ENCODE measurements at regions not wholly inside any gene's neighbourhood (a gene's known extent, or its start where the extent isn't known, plus 50 kb on each side); places are given as distances from the start of the nearest gene placed in this dataset.

DNA sequence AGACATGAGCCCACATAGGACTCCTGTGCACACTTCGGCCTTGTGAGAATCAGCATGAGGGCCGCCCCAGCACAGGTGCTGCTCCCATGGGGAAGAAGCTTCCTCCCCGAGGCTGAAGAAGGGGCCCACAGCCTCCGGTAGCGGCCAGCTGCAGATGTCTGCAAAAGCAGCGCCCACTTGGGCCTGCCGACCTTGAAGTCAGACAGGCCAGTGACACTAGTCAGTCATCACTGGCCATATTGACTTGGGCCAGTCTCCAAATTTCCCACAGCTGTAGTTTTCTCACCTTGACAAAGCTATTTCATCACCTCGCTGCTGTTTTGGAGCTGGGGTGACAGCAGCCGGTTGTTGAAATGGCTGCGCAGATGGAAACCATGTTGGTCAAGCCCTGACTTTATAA is 83.0 kb downstream of the RIPK4 start:
- Mint-ChIP-seq H3K4me1 (ENCODE audit: low read depth) (peaks cover 42% of the 10 kb centered on the region), H3K27me3 (no peaks in the 10 kb centered on the region), H3K9me3 (ENCODE audit: low read depth) (no peaks in the 10 kb centered on the region), H3K27ac (peak overlapping the region; percentile 89), H3K4me3 (ENCODE audit: low read depth) (no peak overlapping the region), H3K36me3 (ENCODE audit: insufficient read depth) (no peaks in the 10 kb centered on the region)
- no peak for DNase-seq (ENCODE audit: low spot score, unreplicated experiment)
- TF ChIP-seq, protein P1, sequence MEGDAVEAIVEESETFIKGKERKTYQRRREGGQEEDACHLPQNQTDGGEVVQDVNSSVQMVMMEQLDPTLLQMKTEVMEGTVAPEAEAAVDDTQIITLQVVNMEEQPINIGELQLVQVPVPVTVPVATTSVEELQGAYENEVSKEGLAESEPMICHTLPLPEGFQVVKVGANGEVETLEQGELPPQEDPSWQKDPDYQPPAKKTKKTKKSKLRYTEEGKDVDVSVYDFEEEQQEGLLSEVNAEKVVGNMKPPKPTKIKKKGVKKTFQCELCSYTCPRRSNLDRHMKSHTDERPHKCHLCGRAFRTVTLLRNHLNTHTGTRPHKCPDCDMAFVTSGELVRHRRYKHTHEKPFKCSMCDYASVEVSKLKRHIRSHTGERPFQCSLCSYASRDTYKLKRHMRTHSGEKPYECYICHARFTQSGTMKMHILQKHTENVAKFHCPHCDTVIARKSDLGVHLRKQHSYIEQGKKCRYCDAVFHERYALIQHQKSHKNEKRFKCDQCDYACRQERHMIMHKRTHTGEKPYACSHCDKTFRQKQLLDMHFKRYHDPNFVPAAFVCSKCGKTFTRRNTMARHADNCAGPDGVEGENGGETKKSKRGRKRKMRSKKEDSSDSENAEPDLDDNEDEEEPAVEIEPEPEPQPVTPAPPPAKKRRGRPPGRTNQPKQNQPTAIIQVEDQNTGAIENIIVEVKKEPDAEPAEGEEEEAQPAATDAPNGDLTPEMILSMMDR (IDR thresholded peaks at IDR 0.05; ENCODE audit: unreplicated experiment), result no peak

GRCh38 chr21:41682719-41683179 is 84.1 kb downstream of the RIPK4 start:
- Mint-ChIP-seq H3K9me3 (ENCODE audit: low read depth) (no peaks in the 10 kb centered on the region), H3K27ac (peak overlapping the region; percentile 59), H3K27me3 (no peaks in the 10 kb centered on the region), H3K4me1 (ENCODE audit: low read depth) (peaks cover 52% of the 10 kb centered on the region), H3K36me3 (ENCODE audit: insufficient read depth) (no peaks in the 10 kb centered on the region), H3K4me3 (ENCODE audit: low read depth) (no peak overlapping the region)
- TF ChIP-seq, protein P1 (IDR thresholded peaks at IDR 0.05; ENCODE audit: unreplicated experiment), result no peak
- no peak for DNase-seq (ENCODE audit: low spot score, unreplicated experiment)

DNA sequence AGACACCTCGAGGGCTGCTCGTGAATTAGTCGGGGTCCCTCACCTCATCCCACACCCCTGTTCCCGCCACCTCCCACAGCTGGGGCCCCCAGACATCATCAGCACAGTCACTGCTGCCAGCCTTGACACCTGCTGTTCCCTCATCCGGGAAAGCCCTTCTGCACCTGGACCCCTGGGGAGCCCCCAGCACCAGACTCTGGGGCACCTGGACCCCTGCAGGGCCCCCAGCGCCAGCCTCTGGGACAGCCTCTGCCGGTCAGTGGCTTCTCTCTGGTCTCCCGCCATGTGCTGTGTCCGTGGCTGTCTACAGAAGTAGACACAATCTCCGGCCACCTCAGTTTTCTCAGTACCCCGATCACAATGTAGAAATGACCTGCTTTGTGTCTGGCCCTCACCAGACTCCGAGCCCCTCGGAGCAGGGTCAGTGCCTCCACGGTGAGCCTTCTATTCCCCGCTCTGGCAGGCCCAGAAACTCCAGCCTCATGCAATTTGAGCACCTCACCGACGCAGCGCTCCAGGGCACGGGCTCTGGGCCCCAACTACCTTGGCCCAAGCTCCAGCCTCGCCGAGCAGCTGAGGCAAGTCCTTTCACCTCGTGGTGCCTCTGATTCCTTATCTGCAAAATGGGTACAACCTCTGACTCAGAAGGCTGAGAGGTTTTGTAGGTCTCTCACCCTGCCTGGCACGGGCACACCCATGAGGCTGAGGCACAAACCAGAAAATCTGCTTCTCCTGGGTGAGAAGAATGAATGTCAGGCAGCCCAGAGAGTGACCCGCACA is 84.7 kb downstream of the RIPK4 start:
- TF ChIP-seq, protein P1 (IDR thresholded peaks at IDR 0.05; ENCODE audit: unreplicated experiment), result no peak
- no peaks in the 10 kb centered on the region for H3K36me3 Mint-ChIP-seq (ENCODE audit: insufficient read depth)
- H3K9me3 Mint-ChIP-seq (ENCODE audit: low read depth), result no peaks in the 10 kb centered on the region
- peaks cover 57% of the 10 kb centered on the region for H3K4me1 Mint-ChIP-seq (ENCODE audit: low read depth)
- DNase-seq (ENCODE audit: low spot score, unreplicated experiment), result no peak
- no peaks in the 10 kb centered on the region for H3K27me3 Mint-ChIP-seq
- H3K27ac Mint-ChIP-seq, result peak overlapping the region; percentile 73
- H3K4me3 Mint-ChIP-seq (ENCODE audit: low read depth), result no peak overlapping the region

GRCh38 chr21:41681348-41681801 is 85.5 kb downstream of the RIPK4 start:
- Mint-ChIP-seq H3K36me3 (ENCODE audit: insufficient read depth) (no peaks in the 10 kb centered on the region), H3K4me3 (ENCODE audit: low read depth) (no peak overlapping the region), H3K4me1 (ENCODE audit: low read depth) (peaks cover 57% of the 10 kb centered on the region), H3K9me3 (ENCODE audit: low read depth) (no peaks in the 10 kb centered on the region), H3K27me3 (no peaks in the 10 kb centered on the region), H3K27ac (peak overlapping the region; percentile 80)
- TF ChIP-seq, protein P1 (IDR thresholded peaks at IDR 0.05; ENCODE audit: unreplicated experiment), result no peak
- DNase-seq (ENCODE audit: low spot score, unreplicated experiment), result no peak

DNA sequence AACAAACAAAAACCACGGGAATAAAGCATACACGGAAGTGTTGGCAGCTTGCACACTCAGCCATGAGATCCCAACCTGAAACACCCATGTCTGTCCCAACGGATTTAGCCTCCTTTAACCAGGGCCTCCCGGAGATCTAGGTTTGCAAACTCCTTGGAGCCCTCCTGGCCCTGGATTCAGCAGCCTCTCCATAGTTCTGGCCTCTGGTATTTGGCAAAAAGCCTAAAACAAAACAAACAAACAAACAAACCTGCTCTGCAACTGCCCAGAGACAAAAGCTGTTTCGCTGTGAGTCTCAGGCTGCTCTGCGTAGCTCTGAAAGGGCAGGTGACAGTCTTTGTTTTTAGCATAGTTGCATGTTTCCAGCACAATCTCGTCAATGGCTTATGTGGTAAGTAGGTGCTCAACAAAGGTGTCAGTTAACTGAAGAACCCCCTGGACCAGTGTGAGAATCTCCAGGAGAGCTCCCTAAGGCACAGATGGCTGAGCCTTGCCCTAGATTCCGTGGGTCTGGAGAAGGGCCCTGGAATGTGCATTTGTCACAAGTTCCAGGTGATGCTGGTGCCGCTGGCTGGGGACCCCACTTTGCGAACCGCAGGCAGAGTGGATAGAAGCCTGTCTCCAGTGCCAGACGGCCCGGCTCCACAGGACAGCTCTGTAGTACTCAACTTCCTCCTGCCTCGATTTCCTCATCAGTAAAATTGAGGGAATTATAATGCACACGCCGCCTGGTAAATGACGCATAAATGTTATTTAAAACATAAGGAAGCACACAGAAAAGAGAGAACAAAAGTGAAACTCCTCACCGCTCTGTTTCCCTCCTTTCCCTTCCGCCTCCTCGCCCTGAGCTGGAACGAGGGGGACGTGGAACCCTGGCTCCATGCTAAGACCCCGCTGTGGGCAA is 86.2 kb downstream of the RIPK4 start:
- TF ChIP-seq, protein P1 (IDR thresholded peaks at IDR 0.05; ENCODE audit: unreplicated experiment), result no peak
- H3K36me3 Mint-ChIP-seq (ENCODE audit: insufficient read depth), result no peaks in the 10 kb centered on the region
- no peaks in the 10 kb centered on the region for H3K27me3 Mint-ChIP-seq
- peaks cover 54% of the 10 kb centered on the region for H3K4me1 Mint-ChIP-seq (ENCODE audit: low read depth)
- H3K9me3 Mint-ChIP-seq (ENCODE audit: low read depth), result no peaks in the 10 kb centered on the region
- no peak for DNase-seq (ENCODE audit: low spot score, unreplicated experiment)
- H3K27ac Mint-ChIP-seq, result peak overlapping the region; percentile 99
- H3K4me3 Mint-ChIP-seq (ENCODE audit: low read depth), result no peak overlapping the region
